Activated B cell treated with CpG ODN at 0.5 μM for 24 hours (primary cell): ENCODE measurements at regions not wholly inside any gene's neighbourhood (a gene's known extent, or its start where the extent isn't known, plus 50 kb on each side); places are given as distances from the start of the nearest gene placed in this dataset.

ENCODE experiments used
- ATAC-seq: fragments of 200-7000 bp; cut with Tn5 transposase; one replicate; pipeline ENCODE4 v1.10.0; 2021; ENCODE audit warnings: low read depth, mild to moderate bottlenecking, moderate library complexity
- CTCF ChIA-PET: fragments of 350-600 bp; sonication (Branson Sonifier 250); formaldehyde crosslinking; loops from one replicate; lab custom pipeline; 2021; ENCODE audit warnings: antibody characterized with exemption; lab: Charles Lee
- POLR2A ChIA-PET: fragments of 350-600 bp; sonication (Branson Sonifier 250); formaldehyde crosslinking; loops from one replicate; lab custom pipeline; 2021; ENCODE audit warnings: antibody characterized with exemption; lab: Charles Lee
- DNase-seq: peaks from one replicate; pipeline ENCODE4 v3.0.0; 2022
- H3K27ac Mint-ChIP-seq: one replicate; pipeline ENCODE4 v1.8.0; 2020; ENCODE audit warnings: mixed read lengths
- H3K27me3 Mint-ChIP-seq: one replicate; pipeline ENCODE4 v1.8.0; 2021; ENCODE audit warnings: mixed read lengths
- H3K36me3 Mint-ChIP-seq: one replicate; pipeline ENCODE4 v1.8.0; 2021; ENCODE audit warnings: low read depth, mixed read lengths
- H3K4me1 Mint-ChIP-seq: one replicate; pipeline ENCODE4 v1.8.0; 2021; ENCODE audit warnings: mixed read lengths
- H3K4me3 Mint-ChIP-seq: one replicate; pipeline ENCODE4 v1.8.0; 2020; ENCODE audit warnings: mild to moderate bottlenecking, mixed read lengths
- H3K9me3 Mint-ChIP-seq: one replicate; pipeline ENCODE4 v1.8.0; 2020; ENCODE audit warnings: mixed read lengths
- CTCF ChIP-seq: fragments of 200-600 bp; IDR thresholded peaks from one replicate; pipeline ENCODE4 v1.8.0; 2022; ENCODE audit warnings: antibody characterized with exemption, mild to moderate bottlenecking
- intact Hi-C: fragments of 100-400 bp; cut with micrococcal nuclease; formaldehyde crosslinking; loops from one replicate; pipeline ENCODE4 v1.15.1; 2024

DNA sequence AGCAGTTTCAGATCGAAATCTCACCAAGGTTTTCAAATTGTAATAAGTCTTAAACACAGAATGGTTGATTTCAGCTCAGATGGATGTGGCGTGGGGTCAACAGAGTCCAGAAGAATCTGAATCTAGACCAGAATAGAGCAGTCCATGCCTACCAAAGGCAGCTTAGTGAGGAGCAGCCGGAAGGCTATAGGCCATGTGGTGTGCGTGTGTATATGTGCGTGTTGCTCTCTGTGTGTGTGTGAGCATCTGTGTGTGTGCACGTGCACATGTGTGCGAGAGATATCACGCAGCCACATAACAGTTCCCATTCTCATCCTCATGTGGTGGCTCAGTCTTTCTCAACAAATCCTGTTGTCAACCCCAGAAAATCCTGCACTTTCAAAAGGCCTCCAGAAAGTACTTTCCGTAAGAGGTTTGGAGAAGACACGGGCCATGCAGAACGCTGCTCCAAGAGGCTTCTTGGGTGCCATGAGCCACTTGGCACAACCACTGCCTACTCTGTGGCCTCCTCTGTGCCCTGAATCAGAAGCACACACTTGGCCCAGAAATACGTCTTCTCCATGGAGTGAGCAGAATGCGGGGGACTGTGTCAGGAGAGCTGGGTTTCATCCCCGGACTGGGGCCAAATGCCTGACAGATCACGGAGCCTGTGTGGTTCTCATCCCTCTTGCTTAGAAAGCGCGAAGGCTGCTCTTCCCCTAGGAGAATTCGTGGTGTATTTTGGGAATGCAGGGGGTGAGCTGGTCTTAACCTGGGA lies 67.3 kb downstream of the ACKR3 start:
- H3K27ac Mint-ChIP-seq = no peak overlapping the region
- H3K27me3 Mint-ChIP-seq = peaks cover 3% of the 10 kb centered on the region
- DNase-seq (no peak), ATAC-seq (no peak)
- intact Hi-C loops = no loop called here
- CTCF ChIA-PET = no interaction called here
- H3K4me1 Mint-ChIP-seq = no peaks in the 10 kb centered on the region
- TF ChIP-seq CTCF = no peak
- H3K9me3 Mint-ChIP-seq = no peaks in the 10 kb centered on the region
- H3K36me3 Mint-ChIP-seq = no peaks in the 10 kb centered on the region
- POLR2A ChIA-PET = no interaction called here
- no peak overlapping the region for H3K4me3 Mint-ChIP-seq

GRCh38 chr2:236637686-236638569 lies 68.3 kb downstream of the ACKR3 start:
- Mint-ChIP-seq H3K27me3 (peaks cover 3% of the 10 kb centered on the region), H3K9me3 (no peaks in the 10 kb centered on the region), H3K36me3 (no peaks in the 10 kb centered on the region), H3K4me3 (no peak overlapping the region), H3K27ac (no peak overlapping the region), H3K4me1 (no peaks in the 10 kb centered on the region)
- no peak for TF ChIP-seq CTCF
- intact Hi-C loops = no loop called here
- ChIA-PET CTCF (no interaction called here), POLR2A (no interaction called here)
- DNase-seq = no peak
- no peak for ATAC-seq

- intact Hi-C loops = no loop called here
- no peaks in the 10 kb centered on the region for H3K4me1 Mint-ChIP-seq
- no peaks in the 10 kb centered on the region for H3K9me3 Mint-ChIP-seq
- H3K27me3 Mint-ChIP-seq = peaks cover 6% of the 10 kb centered on the region
- POLR2A ChIA-PET = no interaction called here
- no peak overlapping the region for H3K4me3 Mint-ChIP-seq
- no peak for TF ChIP-seq CTCF
- no peak overlapping the region for H3K27ac Mint-ChIP-seq
- CTCF ChIA-PET = no interaction called here
- no peak for DNase-seq
- H3K36me3 Mint-ChIP-seq = no peaks in the 10 kb centered on the region
- no peak for ATAC-seq
Observed at GRCh38 chr2:236638707-236639106, 69.1 kb downstream of the ACKR3 start.

GRCh38 chr2:236639461-236640235 lies 70.0 kb downstream of the ACKR3 start:
- no peak for ATAC-seq
- H3K9me3 Mint-ChIP-seq = no peaks in the 10 kb centered on the region

More at GRCh38 chr2:236639461-236640235, 70.0 kb downstream of the ACKR3 start:
- ChIA-PET CTCF (no interaction called here), POLR2A (no interaction called here)
- DNase-seq = no peak
- Mint-ChIP-seq H3K4me1 (no peaks in the 10 kb centered on the region), H3K4me3 (no peak overlapping the region), H3K36me3 (no peaks in the 10 kb centered on the region), H3K27me3 (peaks cover 6% of the 10 kb centered on the region), H3K27ac (no peak overlapping the region)
- TF ChIP-seq CTCF = no peak
- intact Hi-C loops = no loop called here
